ENCODE measurements at regions not wholly inside any gene's neighbourhood (a gene's known extent, or its start where the extent isn't known, plus 50 kb on each side); places are given as distances from the start of the nearest gene placed in this dataset.

DNA sequence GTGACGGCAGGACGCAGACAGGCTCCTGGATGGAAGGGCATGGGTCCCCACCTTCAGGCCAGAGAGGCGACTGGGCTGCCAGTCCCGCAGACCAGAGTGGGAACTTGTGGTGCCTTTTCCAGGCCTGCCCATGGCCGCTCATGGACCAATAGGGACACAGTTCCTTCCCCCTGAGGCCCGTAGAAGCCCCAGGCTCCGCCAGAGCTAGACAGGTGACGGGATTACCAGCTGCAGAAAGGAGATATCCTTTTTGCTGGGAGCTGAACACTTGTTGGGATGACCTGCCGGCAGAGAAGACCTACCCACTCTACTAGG is 73.6 kb upstream of the RASSF8 start:
- no peak for TF ChIP-seq CTCF (conservative IDR thresholded peaks at IDR 0.05; ENCODE audit: low read length)
- TF ChIP-seq EZH2phosphoT487 (IDR thresholded peaks at IDR 0.05; ENCODE audit: borderline replicate concordance) = no peak

Data from Loucy (cell line).